PC-3 (cell line): ENCODE measurements at regions not wholly inside any gene's neighbourhood (a gene's known extent, or its start where the extent isn't known, plus 50 kb on each side); places are given as distances from the start of the nearest gene placed in this dataset.
"Not testable (repeated sequence)": the region's sequence is repeated elsewhere in the genome, so short reads cannot be mapped to it uniquely, and the experiment has no call there.

Source experiments
- ATAC-seq: fragments of 200-7000 bp; cut with Tn5 transposase; 2 replicates; pipeline ENCODE4 v1.9.1; 2020; ENCODE audit warnings: mild to moderate bottlenecking, moderate library complexity
- BruUV-seq: library from RNA; stranded (reverse); fragments of 400-500 nt; replicated peaks from 2 replicates; lab custom pipeline; 2021; lab: Mats Ljungman, UMichigan
- CTCF ChIA-PET: fragments of 300-600 bp; sonication (Branson Sonifier 250); formaldehyde crosslinking; loops from one replicate; lab custom pipeline; 2022; ENCODE audit warnings: antibody characterized with exemption; lab: Charles Lee
- POLR2A ChIA-PET: fragments of 300-600 bp; sonication (Branson Sonifier 250); formaldehyde crosslinking; loops from one replicate; lab custom pipeline; 2022; ENCODE audit warnings: antibody characterized with exemption; ENCODE audit not compliant: unreplicated experiment; lab: Charles Lee
- DNase-seq: peaks from one replicate; pipeline ENCODE4 v3.0.0-alpha.2; 2015
- H2AFZ ChIP-seq: fragments of 300-600 bp; sonication (generic); 2 replicates; pipeline ENCODE4 v1.6.0; 2016; ENCODE audit warnings: antibody characterized with exemption, low read length
- H3F3A ChIP-seq: fragments of 300-600 bp; sonication (generic); one replicate; pipeline ENCODE4 v1.6.0; 2017; ENCODE audit warnings: antibody characterized with exemption, low read length, control low read depth, mild to moderate bottlenecking; ENCODE audit not compliant: unreplicated experiment
- H3K27ac ChIP-seq: fragments of 300-600 bp; sonication (generic); 2 replicates; pipeline ENCODE4 v1.5.1; 2016; ENCODE audit warnings: mild to moderate bottlenecking, low read length
- H3K27me3 ChIP-seq: fragments of 300-600 bp; sonication (generic); 2 replicates; pipeline ENCODE4 v1.6.1; 2016; ENCODE audit warnings: low read length, mixed read lengths
- H3K36me3 ChIP-seq: fragments of 300-600 bp; sonication (generic); 2 replicates; pipeline ENCODE4 v1.6.1; 2016; ENCODE audit warnings: low read depth, mixed run types, low read length, mixed read lengths
- H3K4me1 ChIP-seq: fragments of 300-600 bp; sonication (generic); 2 replicates; pipeline ENCODE4 v1.5.1; 2016; ENCODE audit warnings: low read length; ENCODE audit not compliant: insufficient read depth
- H3K4me2 ChIP-seq: fragments of 300-600 bp; sonication (generic); 2 replicates; pipeline ENCODE4 v1.6.0; 2016; ENCODE audit warnings: low read length
- H3K4me3 ChIP-seq: fragments of 300-600 bp; sonication (generic); 2 replicates; pipeline ENCODE4 v1.5.1; 2016; ENCODE audit warnings: mild to moderate bottlenecking, low read length, mixed read lengths
- H3K79me2 ChIP-seq: fragments of 300-600 bp; sonication (generic); 2 replicates; pipeline ENCODE4 v1.6.1; 2017; ENCODE audit warnings: low read length, mixed read lengths
- H3K9ac ChIP-seq: fragments of 300-600 bp; sonication (generic); 2 replicates; pipeline ENCODE4 v1.6.0; 2016; ENCODE audit warnings: mild to moderate bottlenecking, low read length
- H3K9me2 ChIP-seq: fragments of 300-600 bp; sonication (generic); replicated peaks from 2 replicates; pipeline ENCODE4 v1.6.1; 2016; ENCODE audit warnings: mixed run types, low read length, mixed read lengths
- H3K9me3 ChIP-seq: fragments of 300-600 bp; sonication (generic); 2 replicates; pipeline ENCODE4 v1.6.1; 2016; ENCODE audit warnings: low read length, mixed read lengths
- H4K20me1 ChIP-seq: fragments of 300-600 bp; sonication (generic); 2 replicates; pipeline ENCODE4 v1.6.1; 2016; ENCODE audit warnings: low read length, mixed read lengths
- CTCF ChIP-seq: fragments of 300-600 bp; sonication (generic); conservative IDR thresholded peaks from 2 replicates; pipeline ENCODE4 v1.5.1; 2017; ENCODE audit warnings: antibody characterized with exemption, low read depth, mild to moderate bottlenecking, low read length
- EZH2 ChIP-seq: fragments of 300-600 bp; sonication (generic); IDR thresholded peaks from one replicate; pipeline ENCODE4 v1.6.1; 2017; ENCODE audit warnings: antibody characterized with exemption, mild to moderate bottlenecking, low read length; ENCODE audit not compliant: unreplicated experiment
- EZH2phosphoT487 ChIP-seq: fragments of 300-600 bp; sonication (generic); IDR thresholded peaks from 2 replicates; pipeline ENCODE4 v1.6.1; 2018; ENCODE audit warnings: mild to moderate bottlenecking, antibody characterized with exemption, low read length, borderline replicate concordance
- intact Hi-C: fragments of 100-400 bp; cut with micrococcal nuclease; formaldehyde crosslinking; loops from 2 replicates; pipeline ENCODE4 v1.9.0; 2023

GRCh38 chr6:97977084-97977483 lies 694.1 kb upstream of the MMS22L start:
- CTCF ChIA-PET = no interaction called here
- Histone ChIP-seq H3K9me3 (no peaks in the 10 kb centered on the region), H3K27ac (no peak overlapping the region), H3K36me3 (no peaks in the 10 kb centered on the region), H2AFZ (no peak overlapping the region), H3K79me2 (no peaks in the 10 kb centered on the region), H3K4me3 (no peak overlapping the region), H3K27me3 (peaks cover 3% of the 10 kb centered on the region; the same call in 1 of the 2 replicates), H3K4me1 (no peaks in the 10 kb centered on the region), H3K4me2 (no peak overlapping the region), H3K9ac (no peak overlapping the region), H4K20me1 (no peaks in the 10 kb centered on the region), H3F3A (no peaks in the 10 kb centered on the region), H3K9me2 (no peaks in the 10 kb centered on the region)
- POLR2A ChIA-PET = no interaction called here
- no TSS peak for BruUV-seq
- no peak for ATAC-seq
- DNase-seq = no peak
- no peak for TF ChIP-seq EZH2phosphoT487
- intact Hi-C loops = no loop called here

GRCh38 chr6:97978855-97979271 lies 695.8 kb upstream of the MMS22L start:
- ATAC-seq (peak; percentile 76), DNase-seq (peak; percentile 54)
- no peaks in the 10 kb centered on the region for H3K79me2 ChIP-seq
- H3K4me2 ChIP-seq = peak overlapping the region; percentile 71
- intact Hi-C loops = no loop called here
- H3K4me1 ChIP-seq = no peaks in the 10 kb centered on the region
- H3K27ac ChIP-seq = no peak overlapping the region
- H3K36me3 ChIP-seq = no peaks in the 10 kb centered on the region
- H4K20me1 ChIP-seq = no peaks in the 10 kb centered on the region
- BruUV-seq = no TSS peak
- no peaks in the 10 kb centered on the region for H3K9me3 ChIP-seq
- H3K27me3 ChIP-seq = peaks cover 8% of the 10 kb centered on the region; the same call in 1 of the 2 replicates
- peak overlapping the region; percentile 49 for H3K4me3 ChIP-seq
- H3F3A ChIP-seq = no peaks in the 10 kb centered on the region
- TF ChIP-seq CTCF = peak; percentile 64
- no peak for TF ChIP-seq EZH2
- TF ChIP-seq EZH2phosphoT487 = no peak
- no peaks in the 10 kb centered on the region for H3K9me2 ChIP-seq
- no peak overlapping the region for H3K9ac ChIP-seq
- ChIA-PET CTCF (no interaction called here), POLR2A (no interaction called here)
- H2AFZ ChIP-seq = peak overlapping the region; percentile 68

- POLR2A ChIA-PET, BruUV-seq, CTCF ChIA-PET, H4K20me1 ChIP-seq, intact Hi-C loops, H3K9me2 ChIP-seq, H3K27ac ChIP-seq, H3K36me3 ChIP-seq, H3K9me3 ChIP-seq, H3F3A ChIP-seq, H3K79me2 ChIP-seq, H3K9ac ChIP-seq, DNase-seq, ATAC-seq, H3K4me1 ChIP-seq, H3K27me3 ChIP-seq: not testable (repeated sequence)
- Histone ChIP-seq H2AFZ (peak overlapping the region; percentile 68), H3K4me2 (peak overlapping the region; percentile 71), H3K4me3 (peak overlapping the region; percentile 49)
- peak; percentile 7; the same call in 1 of the 2 replicates for TF ChIP-seq CTCF
Measured at GRCh38 chr6:97979285-97979684, 696.3 kb upstream of the MMS22L start.
